Lower leg skin (tissue), 3 donors: ENCODE measurements at regions not wholly inside any gene's neighbourhood (a gene's known extent, or its start where the extent isn't known, plus 50 kb on each side); places are given as distances from the start of the nearest gene placed in this dataset.

Source experiments
- POLR2A ChIP-seq, 2 donors: fragments of 450-650 bp; IDR thresholded peaks; one replicate each; pipeline ENCODE4 v1.6.1; 2016 to 2017; ENCODE audit warnings: antibody characterized with exemption in 2 of 2, mild to moderate bottlenecking in 1 of 2, moderate library complexity in 1 of 2
- TF ChIP-seq, protein P1 (sequence below), 3 donors: fragments of 450-650 bp; IDR thresholded peaks; one replicate each; pipeline ENCODE4 v1.5.1; 2016; ENCODE audit warnings: antibody characterized with exemption in 3 of 3, mild to moderate bottlenecking in 3 of 3, moderate library complexity in 2 of 3

DNA sequence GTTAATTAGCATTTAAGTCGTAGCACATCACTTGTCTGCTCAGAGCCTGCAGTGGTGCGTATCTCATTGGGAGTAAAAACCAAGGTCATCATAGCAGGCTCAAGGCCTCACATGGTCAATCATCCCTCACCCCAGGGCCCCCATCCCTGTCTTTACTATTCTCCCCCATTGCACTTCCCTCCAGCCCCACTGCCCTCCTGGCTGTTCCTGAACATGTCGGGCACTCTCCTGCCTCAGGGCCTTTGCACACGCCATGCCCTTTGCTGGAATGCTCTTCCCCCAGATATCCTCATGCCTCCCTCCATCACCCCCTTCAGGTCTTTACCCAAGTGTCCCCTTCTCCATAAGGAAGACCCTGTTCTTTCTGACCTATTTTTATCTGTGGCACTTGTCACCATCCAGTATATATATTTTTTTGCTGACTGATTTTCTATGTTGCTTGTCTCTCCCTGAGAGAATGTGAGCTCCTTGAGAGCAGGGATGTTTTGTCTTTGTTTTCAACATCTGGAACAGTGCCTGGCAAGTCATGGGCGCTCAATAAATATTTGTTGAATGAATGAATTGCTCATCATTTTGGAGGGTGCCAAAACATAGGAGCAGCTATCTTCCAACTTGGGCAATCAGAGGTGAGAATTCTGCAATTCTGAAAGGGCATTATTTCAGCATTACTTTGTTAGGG, 74.1 kb upstream of the POU3F1 start:
- TF ChIP-seq POLR2A (IDR thresholded peaks at IDR 0.05), result no peak
- TF ChIP-seq, protein P1, sequence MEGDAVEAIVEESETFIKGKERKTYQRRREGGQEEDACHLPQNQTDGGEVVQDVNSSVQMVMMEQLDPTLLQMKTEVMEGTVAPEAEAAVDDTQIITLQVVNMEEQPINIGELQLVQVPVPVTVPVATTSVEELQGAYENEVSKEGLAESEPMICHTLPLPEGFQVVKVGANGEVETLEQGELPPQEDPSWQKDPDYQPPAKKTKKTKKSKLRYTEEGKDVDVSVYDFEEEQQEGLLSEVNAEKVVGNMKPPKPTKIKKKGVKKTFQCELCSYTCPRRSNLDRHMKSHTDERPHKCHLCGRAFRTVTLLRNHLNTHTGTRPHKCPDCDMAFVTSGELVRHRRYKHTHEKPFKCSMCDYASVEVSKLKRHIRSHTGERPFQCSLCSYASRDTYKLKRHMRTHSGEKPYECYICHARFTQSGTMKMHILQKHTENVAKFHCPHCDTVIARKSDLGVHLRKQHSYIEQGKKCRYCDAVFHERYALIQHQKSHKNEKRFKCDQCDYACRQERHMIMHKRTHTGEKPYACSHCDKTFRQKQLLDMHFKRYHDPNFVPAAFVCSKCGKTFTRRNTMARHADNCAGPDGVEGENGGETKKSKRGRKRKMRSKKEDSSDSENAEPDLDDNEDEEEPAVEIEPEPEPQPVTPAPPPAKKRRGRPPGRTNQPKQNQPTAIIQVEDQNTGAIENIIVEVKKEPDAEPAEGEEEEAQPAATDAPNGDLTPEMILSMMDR (IDR thresholded peaks at IDR 0.05), result no peak
